K562 (cell line): ENCODE measurements at regions not wholly inside any gene's neighbourhood (a gene's known extent, or its start where the extent isn't known, plus 50 kb on each side); places are given as distances from the start of the nearest gene placed in this dataset.

Experiments used
- SMARCB1 ChIP-seq: IDR thresholded peaks from 2 replicates; pipeline ENCODE4 v1.6.1; 2011; ENCODE audit warnings: improper control_type of control experiment, low read depth; ENCODE audit not compliant: insufficient read length
- TFAM ChIP-seq: fragments of 250-450 bp; sonication (Bioruptor Pico); conservative IDR thresholded peaks from 2 replicates; pipeline ENCODE4 v1.5.0; 2021; ENCODE audit warnings: mild to moderate bottlenecking, moderate library complexity
- ZNF766 ChIP-seq: fragments of 200-800 bp; sonication (Bioruptor generic); conservative IDR thresholded peaks from 2 replicates; pipeline ENCODE4 v1.6.1; 2016; ENCODE audit warnings: missing genetic modification characterization, missing compliant biosample characterization
- TF ChIP-seq, protein P1 (sequence below), 3 experiments: IDR thresholded peaks in 2 of 3; conservative IDR thresholded peaks in 1 of 3; 2 replicates each; pipeline ENCODE4 v1.5.1; 2011 to 2012; ENCODE audit warnings: low read length in 3 of 3, mild to moderate bottlenecking in 3 of 3, control low read depth in 2 of 3, improper control_type of control experiment in 1 of 3, inconsistent platforms in 1 of 3, low read depth in 1 of 3, mixed read lengths in 1 of 3, moderate library complexity in 1 of 3; ENCODE audit not compliant: insufficient read depth in 2 of 3
- TF ChIP-seq, protein P2 (sequence below): fragments of 200-600 bp; sonication (generic); IDR thresholded peaks from one replicate; pipeline ENCODE4 v1.6.1; 2012; ENCODE audit warnings: mild to moderate bottlenecking, low read depth, low read length, inconsistent platforms
- TF ChIP-seq, protein P3 (sequence below), 2 experiments: IDR thresholded peaks; 2 replicates each; pipeline ENCODE4 v1.6.1; 2012; ENCODE audit warnings: improper control_type of control experiment in 2 of 2, low read depth in 2 of 2, low read length in 2 of 2, borderline replicate concordance in 1 of 2
- TF ChIP-seq, protein P4 (sequence below): fragments of 450-650 bp; IDR thresholded peaks from 2 replicates; pipeline ENCODE4 v1.6.1; 2016; ENCODE audit warnings: antibody characterized with exemption

DNA sequence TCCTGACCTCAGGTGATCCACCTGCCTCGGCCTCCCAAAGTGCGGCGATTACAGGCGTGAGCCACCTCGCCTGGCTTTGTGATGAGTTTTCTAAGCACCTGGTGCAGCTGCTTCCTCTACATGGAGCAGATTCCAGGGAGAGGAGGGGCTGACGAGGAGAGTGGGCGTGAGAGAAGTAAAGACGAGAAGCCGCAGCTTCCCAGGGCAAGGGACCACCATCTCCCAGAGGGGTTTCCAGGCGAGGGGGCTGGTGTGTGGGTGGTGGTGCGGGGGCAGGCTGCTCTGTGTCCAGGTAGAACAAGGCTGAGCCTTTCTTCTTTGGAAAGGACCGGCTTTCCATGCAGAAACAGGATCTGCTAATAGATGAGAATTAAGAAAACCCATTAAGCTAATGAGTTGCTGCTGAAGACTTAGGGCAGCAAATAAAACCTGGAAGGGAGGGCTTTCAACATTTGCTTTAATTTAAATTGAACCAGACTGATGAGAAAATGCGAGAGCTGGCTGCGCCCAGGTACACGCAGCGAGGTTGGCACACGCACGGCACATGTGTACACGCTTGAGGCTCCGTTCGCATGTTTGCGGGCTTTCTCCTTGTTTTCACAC lies 236.7 kb downstream of the RBFOX3 start:
- no peak for TF ChIP-seq ZNF766 (CRISPR knock-in tag)
- TF ChIP-seq, protein P1, sequence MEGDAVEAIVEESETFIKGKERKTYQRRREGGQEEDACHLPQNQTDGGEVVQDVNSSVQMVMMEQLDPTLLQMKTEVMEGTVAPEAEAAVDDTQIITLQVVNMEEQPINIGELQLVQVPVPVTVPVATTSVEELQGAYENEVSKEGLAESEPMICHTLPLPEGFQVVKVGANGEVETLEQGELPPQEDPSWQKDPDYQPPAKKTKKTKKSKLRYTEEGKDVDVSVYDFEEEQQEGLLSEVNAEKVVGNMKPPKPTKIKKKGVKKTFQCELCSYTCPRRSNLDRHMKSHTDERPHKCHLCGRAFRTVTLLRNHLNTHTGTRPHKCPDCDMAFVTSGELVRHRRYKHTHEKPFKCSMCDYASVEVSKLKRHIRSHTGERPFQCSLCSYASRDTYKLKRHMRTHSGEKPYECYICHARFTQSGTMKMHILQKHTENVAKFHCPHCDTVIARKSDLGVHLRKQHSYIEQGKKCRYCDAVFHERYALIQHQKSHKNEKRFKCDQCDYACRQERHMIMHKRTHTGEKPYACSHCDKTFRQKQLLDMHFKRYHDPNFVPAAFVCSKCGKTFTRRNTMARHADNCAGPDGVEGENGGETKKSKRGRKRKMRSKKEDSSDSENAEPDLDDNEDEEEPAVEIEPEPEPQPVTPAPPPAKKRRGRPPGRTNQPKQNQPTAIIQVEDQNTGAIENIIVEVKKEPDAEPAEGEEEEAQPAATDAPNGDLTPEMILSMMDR (IDR thresholded peaks at IDR 0.05 in 2 of 3, conservative IDR thresholded peaks at IDR 0.05 in 1 of 3; ENCODE audit: insufficient read depth in 2 of 3, low read depth in 1 of 3, low read length in 3 of 3), result no peak
- no peak for TF ChIP-seq SMARCB1
- TF ChIP-seq, protein P2, sequence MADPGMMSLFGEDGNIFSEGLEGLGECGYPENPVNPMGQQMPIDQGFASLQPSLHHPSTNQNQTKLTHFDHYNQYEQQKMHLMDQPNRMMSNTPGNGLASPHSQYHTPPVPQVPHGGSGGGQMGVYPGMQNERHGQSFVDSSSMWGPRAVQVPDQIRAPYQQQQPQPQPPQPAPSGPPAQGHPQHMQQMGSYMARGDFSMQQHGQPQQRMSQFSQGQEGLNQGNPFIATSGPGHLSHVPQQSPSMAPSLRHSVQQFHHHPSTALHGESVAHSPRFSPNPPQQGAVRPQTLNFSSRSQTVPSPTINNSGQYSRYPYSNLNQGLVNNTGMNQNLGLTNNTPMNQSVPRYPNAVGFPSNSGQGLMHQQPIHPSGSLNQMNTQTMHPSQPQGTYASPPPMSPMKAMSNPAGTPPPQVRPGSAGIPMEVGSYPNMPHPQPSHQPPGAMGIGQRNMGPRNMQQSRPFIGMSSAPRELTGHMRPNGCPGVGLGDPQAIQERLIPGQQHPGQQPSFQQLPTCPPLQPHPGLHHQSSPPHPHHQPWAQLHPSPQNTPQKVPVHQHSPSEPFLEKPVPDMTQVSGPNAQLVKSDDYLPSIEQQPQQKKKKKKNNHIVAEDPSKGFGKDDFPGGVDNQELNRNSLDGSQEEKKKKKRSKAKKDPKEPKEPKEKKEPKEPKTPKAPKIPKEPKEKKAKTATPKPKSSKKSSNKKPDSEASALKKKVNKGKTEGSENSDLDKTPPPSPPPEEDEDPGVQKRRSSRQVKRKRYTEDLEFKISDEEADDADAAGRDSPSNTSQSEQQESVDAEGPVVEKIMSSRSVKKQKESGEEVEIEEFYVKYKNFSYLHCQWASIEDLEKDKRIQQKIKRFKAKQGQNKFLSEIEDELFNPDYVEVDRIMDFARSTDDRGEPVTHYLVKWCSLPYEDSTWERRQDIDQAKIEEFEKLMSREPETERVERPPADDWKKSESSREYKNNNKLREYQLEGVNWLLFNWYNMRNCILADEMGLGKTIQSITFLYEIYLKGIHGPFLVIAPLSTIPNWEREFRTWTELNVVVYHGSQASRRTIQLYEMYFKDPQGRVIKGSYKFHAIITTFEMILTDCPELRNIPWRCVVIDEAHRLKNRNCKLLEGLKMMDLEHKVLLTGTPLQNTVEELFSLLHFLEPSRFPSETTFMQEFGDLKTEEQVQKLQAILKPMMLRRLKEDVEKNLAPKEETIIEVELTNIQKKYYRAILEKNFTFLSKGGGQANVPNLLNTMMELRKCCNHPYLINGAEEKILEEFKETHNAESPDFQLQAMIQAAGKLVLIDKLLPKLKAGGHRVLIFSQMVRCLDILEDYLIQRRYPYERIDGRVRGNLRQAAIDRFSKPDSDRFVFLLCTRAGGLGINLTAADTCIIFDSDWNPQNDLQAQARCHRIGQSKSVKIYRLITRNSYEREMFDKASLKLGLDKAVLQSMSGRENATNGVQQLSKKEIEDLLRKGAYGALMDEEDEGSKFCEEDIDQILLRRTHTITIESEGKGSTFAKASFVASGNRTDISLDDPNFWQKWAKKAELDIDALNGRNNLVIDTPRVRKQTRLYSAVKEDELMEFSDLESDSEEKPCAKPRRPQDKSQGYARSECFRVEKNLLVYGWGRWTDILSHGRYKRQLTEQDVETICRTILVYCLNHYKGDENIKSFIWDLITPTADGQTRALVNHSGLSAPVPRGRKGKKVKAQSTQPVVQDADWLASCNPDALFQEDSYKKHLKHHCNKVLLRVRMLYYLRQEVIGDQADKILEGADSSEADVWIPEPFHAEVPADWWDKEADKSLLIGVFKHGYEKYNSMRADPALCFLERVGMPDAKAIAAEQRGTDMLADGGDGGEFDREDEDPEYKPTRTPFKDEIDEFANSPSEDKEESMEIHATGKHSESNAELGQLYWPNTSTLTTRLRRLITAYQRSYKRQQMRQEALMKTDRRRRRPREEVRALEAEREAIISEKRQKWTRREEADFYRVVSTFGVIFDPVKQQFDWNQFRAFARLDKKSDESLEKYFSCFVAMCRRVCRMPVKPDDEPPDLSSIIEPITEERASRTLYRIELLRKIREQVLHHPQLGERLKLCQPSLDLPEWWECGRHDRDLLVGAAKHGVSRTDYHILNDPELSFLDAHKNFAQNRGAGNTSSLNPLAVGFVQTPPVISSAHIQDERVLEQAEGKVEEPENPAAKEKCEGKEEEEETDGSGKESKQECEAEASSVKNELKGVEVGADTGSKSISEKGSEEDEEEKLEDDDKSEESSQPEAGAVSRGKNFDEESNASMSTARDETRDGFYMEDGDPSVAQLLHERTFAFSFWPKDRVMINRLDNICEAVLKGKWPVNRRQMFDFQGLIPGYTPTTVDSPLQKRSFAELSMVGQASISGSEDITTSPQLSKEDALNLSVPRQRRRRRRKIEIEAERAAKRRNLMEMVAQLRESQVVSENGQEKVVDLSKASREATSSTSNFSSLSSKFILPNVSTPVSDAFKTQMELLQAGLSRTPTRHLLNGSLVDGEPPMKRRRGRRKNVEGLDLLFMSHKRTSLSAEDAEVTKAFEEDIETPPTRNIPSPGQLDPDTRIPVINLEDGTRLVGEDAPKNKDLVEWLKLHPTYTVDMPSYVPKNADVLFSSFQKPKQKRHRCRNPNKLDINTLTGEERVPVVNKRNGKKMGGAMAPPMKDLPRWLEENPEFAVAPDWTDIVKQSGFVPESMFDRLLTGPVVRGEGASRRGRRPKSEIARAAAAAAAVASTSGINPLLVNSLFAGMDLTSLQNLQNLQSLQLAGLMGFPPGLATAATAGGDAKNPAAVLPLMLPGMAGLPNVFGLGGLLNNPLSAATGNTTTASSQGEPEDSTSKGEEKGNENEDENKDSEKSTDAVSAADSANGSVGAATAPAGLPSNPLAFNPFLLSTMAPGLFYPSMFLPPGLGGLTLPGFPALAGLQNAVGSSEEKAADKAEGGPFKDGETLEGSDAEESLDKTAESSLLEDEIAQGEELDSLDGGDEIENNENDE, result no peak
- TF ChIP-seq TFAM (CRISPR knock-in tag), result no peak
- TF ChIP-seq, protein P3, sequence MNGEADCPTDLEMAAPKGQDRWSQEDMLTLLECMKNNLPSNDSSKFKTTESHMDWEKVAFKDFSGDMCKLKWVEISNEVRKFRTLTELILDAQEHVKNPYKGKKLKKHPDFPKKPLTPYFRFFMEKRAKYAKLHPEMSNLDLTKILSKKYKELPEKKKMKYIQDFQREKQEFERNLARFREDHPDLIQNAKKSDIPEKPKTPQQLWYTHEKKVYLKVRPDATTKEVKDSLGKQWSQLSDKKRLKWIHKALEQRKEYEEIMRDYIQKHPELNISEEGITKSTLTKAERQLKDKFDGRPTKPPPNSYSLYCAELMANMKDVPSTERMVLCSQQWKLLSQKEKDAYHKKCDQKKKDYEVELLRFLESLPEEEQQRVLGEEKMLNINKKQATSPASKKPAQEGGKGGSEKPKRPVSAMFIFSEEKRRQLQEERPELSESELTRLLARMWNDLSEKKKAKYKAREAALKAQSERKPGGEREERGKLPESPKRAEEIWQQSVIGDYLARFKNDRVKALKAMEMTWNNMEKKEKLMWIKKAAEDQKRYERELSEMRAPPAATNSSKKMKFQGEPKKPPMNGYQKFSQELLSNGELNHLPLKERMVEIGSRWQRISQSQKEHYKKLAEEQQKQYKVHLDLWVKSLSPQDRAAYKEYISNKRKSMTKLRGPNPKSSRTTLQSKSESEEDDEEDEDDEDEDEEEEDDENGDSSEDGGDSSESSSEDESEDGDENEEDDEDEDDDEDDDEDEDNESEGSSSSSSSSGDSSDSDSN (IDR thresholded peaks at IDR 0.05; ENCODE audit: borderline replicate concordance in 1 of 2, low read depth in 2 of 2, low read length in 2 of 2), result no peak
- TF ChIP-seq, protein P4, sequence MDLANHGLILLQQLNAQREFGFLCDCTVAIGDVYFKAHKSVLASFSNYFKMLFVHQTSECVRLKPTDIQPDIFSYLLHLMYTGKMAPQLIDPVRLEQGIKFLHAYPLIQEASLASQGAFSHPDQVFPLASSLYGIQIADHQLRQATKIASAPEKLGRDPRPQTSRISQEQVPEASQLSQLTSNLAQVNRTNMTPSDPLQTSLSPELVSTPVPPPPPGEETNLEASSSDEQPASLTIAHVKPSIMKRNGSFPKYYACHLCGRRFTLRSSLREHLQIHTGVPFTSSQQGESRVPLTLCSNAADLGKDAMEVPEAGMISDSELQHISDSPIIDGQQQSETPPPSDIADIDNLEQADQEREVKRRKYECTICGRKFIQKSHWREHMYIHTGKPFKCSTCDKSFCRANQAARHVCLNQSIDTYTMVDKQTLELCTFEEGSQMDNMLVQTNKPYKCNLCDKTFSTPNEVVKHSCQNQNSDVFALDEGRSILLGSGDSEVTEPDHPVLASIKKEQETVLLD, result no peak
